ENCODE measurements at regions not wholly inside any gene's neighbourhood (a gene's known extent, or its start where the extent isn't known, plus 50 kb on each side); places are given as distances from the start of the nearest gene placed in this dataset.

DNA sequence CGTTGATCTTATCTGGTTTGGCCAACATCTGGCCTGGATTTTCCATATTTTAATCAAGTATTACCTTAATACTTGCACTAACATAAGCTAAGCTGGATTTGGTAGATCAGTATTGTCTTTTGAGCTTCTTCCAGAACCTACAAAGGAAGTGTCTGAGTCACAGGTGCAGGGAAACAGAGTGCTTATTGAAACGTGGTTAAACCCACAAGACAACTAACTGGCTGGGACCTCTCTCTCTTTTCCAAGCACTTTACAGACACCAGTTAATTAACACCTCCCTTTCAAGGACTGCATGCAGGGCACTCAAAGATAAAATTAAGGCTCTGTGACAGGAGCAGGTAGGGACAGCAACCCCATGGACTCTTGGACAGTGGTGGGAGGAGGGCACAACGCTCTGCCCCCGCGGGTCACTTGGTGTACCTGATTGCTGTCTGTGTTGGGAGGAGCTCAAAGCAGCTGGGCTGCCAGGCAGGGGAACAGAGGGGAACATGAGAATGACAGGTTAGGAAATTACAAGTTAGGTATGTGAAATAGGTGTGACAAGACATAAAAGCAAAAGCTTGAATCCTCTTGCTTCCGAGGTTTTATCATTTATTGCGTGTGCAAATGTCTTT lies 133.7 kb upstream of the MON1B start:
- H3K4me1 Mint-ChIP-seq = peaks cover 26% of the 10 kb centered on the region
- peaks cover 14% of the 10 kb centered on the region for H3K27me3 Mint-ChIP-seq (ENCODE audit: low read depth)
- H3K9me3 Mint-ChIP-seq = no peaks in the 10 kb centered on the region
- no peak overlapping the region for H3K27ac Mint-ChIP-seq
- no peak overlapping the region for H3K4me3 Mint-ChIP-seq
- TF ChIP-seq, protein P1, sequence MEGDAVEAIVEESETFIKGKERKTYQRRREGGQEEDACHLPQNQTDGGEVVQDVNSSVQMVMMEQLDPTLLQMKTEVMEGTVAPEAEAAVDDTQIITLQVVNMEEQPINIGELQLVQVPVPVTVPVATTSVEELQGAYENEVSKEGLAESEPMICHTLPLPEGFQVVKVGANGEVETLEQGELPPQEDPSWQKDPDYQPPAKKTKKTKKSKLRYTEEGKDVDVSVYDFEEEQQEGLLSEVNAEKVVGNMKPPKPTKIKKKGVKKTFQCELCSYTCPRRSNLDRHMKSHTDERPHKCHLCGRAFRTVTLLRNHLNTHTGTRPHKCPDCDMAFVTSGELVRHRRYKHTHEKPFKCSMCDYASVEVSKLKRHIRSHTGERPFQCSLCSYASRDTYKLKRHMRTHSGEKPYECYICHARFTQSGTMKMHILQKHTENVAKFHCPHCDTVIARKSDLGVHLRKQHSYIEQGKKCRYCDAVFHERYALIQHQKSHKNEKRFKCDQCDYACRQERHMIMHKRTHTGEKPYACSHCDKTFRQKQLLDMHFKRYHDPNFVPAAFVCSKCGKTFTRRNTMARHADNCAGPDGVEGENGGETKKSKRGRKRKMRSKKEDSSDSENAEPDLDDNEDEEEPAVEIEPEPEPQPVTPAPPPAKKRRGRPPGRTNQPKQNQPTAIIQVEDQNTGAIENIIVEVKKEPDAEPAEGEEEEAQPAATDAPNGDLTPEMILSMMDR (IDR thresholded peaks at IDR 0.05; ENCODE audit: unreplicated experiment) = no peak
- H3K36me3 Mint-ChIP-seq = no peaks in the 10 kb centered on the region
- DNase-seq (ENCODE audit: low spot score in 2 of 2, unreplicated experiment in 2 of 2) = no peak

DNA sequence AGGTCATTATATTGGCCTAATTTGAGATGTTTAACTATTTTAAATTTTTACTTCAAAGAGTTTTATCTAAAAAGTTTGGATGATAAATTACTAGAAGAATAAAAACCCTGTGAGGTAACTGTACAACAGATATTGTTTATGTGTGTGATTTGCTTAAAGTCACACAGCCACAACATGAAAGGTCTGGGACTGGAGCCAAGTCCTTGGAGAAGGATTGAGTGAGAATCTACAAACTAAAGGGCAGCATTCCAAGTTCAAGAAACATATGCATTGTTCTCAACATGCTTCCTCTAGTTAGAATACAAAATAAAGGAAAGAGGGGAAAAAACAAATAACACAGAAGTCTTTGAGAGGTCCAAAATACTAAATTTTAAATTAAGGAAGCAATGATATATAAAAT lies 131.5 kb upstream of the MON1B start:
- Mint-ChIP-seq H3K4me3 (no peak overlapping the region), H3K36me3 (no peaks in the 10 kb centered on the region), H3K27ac (peak overlapping the region; percentile 47), H3K4me1 (peaks cover 48% of the 10 kb centered on the region), H3K9me3 (no peaks in the 10 kb centered on the region), H3K27me3 (ENCODE audit: low read depth) (peaks cover 13% of the 10 kb centered on the region)
- DNase-seq (ENCODE audit: low spot score in 2 of 2, unreplicated experiment in 2 of 2) = peak in 1 of 2 experiments; percentile 45
- TF ChIP-seq, protein P1 (IDR thresholded peaks at IDR 0.05; ENCODE audit: unreplicated experiment) = no peak

DNA sequence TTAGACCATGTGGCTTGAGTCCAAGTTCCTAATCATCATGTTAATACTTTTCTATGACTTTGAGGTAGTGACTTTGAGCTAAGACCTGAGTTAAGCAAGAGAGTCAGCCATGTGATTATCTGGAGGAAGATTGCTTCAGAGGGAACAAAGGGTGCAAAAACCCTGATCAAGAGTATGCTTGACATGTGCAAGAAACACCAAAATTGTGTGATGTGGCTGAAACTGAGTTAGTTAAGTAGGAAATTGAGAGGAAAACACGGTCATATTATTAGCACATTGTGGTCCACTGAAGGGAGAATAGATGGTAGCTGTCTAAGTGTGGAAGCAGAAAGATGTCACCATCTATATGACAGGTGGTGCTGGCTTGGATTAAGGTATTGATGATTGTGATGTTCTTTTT lies 130.4 kb upstream of the MON1B start:
- no peaks in the 10 kb centered on the region for H3K36me3 Mint-ChIP-seq
- H3K4me1 Mint-ChIP-seq = peaks cover 50% of the 10 kb centered on the region
- peaks cover 8% of the 10 kb centered on the region for H3K27me3 Mint-ChIP-seq (ENCODE audit: low read depth)
- no peak overlapping the region for H3K4me3 Mint-ChIP-seq
- no peak for DNase-seq (ENCODE audit: low spot score in 2 of 2, unreplicated experiment in 2 of 2)
- H3K27ac Mint-ChIP-seq = no peak overlapping the region
- no peaks in the 10 kb centered on the region for H3K9me3 Mint-ChIP-seq
- TF ChIP-seq, protein P1 (IDR thresholded peaks at IDR 0.05; ENCODE audit: unreplicated experiment) = no peak

DNA sequence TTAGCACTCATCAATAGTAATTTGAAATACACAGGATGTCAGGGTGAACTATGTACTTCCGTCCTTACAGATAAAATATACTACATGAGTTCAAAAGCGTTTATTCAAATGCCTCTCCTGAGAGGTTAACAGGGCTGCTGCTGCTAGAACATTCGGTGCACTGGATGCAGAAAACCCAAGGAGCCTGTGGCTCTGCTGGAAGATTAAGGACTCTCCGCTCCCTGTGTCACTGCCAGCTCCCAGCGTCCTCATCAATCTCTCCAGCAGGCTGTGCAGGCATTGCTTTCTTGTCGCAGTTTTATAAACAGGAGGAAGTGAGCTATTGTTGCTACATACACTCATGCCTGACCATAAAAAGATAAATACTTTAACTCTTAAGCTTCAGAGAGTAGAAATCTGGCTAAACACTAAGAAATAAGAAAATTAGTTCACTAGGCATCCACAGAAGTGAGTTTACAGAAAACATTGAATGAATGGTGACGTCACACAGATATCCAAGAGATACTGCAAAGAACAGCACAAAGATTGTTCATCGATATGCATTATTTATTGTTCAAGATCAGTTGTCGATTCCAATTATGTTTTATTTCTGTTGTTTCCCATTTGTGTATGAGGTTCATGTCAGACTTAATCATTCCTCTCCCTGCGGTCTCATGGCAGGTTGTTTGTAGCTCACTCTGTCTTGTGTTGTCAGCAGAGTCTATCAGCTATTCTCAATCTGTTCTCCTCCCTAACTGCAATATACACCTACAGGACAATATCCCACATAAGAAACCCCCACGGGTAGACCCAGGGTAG lies 127.9 kb upstream of the MON1B start:
- Mint-ChIP-seq H3K27ac (peak overlapping the region; percentile 23), H3K4me3 (peak overlapping the region; percentile 2), H3K4me1 (peaks cover 52% of the 10 kb centered on the region), H3K27me3 (ENCODE audit: low read depth) (peaks cover 2% of the 10 kb centered on the region), H3K9me3 (no peaks in the 10 kb centered on the region), H3K36me3 (no peaks in the 10 kb centered on the region)
- TF ChIP-seq, protein P1 (IDR thresholded peaks at IDR 0.05; ENCODE audit: unreplicated experiment) = no peak
- no peak for DNase-seq (ENCODE audit: low spot score in 2 of 2, unreplicated experiment in 2 of 2)

DNA sequence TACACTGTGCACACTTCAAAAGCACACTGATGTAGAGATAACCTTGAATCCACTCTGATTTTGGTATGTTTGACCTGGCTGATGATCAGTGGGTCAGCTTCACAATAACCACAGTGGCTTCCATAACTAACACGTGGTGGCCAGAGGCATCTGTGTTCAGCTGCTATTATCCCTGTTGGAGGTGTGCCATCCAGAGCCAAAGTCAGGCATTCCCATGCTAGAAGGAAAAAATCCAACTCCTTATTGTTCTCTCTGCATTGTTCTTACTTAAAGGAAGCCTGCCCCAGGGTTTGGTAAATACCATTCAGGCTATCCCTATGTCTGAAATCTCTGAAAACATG lies 127.3 kb upstream of the MON1B start:
- TF ChIP-seq, protein P1 (IDR thresholded peaks at IDR 0.05; ENCODE audit: unreplicated experiment) = no peak
- Mint-ChIP-seq H3K27ac (no peak overlapping the region), H3K9me3 (no peaks in the 10 kb centered on the region), H3K4me3 (no peak overlapping the region), H3K36me3 (no peaks in the 10 kb centered on the region), H3K27me3 (ENCODE audit: low read depth) (peaks cover 4% of the 10 kb centered on the region), H3K4me1 (peaks cover 51% of the 10 kb centered on the region)
- DNase-seq (ENCODE audit: low spot score in 2 of 2, unreplicated experiment in 2 of 2) = no peak

Data from mesothelial cell of epicardium (in vitro differentiated cells).